HUDEP-2 (cell line): ENCODE measurements at regions not wholly inside any gene's neighbourhood (a gene's known extent, or its start where the extent isn't known, plus 50 kb on each side); places are given as distances from the start of the nearest gene placed in this dataset.
"Not testable (repeated sequence)": the region's sequence is repeated elsewhere in the genome, so short reads cannot be mapped to it uniquely, and the experiment has no call there.

ENCODE experiments used
- DNase-seq, 76 experiments: peaks; one replicate each; lab custom pipeline; 2025; ENCODE audit not compliant: unreplicated experiment in 76 of 76; lab: John Stamatoyannopoulos, UW

DNA sequence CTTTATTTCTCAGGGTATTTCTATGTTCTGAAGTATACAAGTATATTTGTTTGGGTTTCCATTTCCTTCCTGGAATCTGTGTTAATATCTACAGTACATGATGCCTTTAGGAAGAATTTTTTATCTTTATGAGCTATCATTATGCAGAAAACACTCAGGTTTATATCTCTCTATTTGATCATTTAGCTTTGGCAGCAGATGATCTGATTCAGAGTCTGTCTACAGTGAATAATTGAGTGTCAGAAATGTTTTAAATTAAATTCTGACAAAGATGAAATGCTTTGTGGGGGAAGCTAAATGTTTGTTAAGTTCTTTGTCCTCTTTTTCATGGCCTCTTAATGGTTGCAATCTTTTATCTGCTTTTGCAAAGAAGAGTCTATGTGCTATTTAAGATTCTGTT, 2141.0 kb upstream of the ACO1 start:
- no peak for DNase-seq

DNA sequence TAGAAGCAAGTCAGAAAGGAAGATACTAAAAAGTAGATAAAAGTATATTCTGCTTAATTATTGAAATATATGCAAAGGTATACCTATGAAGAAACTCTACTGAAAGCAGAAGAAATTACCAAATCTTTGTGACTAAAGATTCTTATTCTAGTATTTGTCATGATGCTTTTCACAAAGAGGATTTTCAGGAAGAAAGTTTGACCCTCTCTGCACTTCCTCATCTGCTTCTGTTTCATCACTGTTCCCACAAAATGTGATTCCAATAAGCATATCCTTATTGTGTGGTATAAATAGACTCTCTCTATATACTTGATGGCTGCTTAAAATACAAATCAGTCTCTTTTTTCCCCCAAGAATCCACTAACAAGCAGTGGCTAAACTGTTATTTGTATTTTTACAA, 2139.6 kb upstream of the ACO1 start:
- DNase-seq, result no peak

DNA sequence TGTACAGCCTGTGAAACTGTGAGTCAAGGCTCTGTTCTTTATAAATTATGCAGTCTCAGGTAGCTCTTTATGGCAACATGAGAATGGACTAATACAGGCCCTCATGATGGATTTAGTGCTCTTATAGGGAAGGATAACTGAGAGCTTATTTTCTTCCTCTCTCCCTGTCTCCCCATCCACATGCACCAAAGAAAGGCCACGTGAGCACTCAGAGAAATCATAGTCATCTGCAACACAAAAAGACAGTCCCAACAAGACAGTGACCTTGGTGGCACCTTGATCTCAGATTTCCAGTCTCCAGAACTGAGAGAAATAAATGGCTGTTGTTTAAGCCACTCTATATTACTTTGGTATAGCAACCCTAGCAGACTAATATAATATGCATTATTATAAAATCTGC, 2133.6 kb upstream of the ACO1 start:
- no peak for DNase-seq

DNA sequence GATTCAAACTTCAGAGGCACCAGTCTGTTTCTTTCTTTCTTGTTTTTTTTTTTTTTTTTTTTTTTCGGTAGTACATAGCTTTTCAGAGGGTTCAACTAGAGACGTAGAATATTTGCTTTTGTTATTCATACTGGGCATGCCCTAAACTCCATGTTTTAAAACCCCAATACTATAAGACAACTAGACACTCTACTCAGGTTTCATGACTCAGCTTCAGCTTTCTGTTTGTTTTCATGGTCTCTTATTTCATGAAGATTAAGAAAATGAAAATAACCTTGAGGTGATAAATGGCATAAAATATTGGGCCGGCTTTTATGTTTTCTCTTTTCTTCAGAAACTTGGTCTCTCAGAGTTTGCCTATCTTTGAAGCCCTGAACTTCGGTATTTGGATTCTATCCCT, 2126.3 kb upstream of the ACO1 start:
- DNase-seq, result no peak

DNA sequence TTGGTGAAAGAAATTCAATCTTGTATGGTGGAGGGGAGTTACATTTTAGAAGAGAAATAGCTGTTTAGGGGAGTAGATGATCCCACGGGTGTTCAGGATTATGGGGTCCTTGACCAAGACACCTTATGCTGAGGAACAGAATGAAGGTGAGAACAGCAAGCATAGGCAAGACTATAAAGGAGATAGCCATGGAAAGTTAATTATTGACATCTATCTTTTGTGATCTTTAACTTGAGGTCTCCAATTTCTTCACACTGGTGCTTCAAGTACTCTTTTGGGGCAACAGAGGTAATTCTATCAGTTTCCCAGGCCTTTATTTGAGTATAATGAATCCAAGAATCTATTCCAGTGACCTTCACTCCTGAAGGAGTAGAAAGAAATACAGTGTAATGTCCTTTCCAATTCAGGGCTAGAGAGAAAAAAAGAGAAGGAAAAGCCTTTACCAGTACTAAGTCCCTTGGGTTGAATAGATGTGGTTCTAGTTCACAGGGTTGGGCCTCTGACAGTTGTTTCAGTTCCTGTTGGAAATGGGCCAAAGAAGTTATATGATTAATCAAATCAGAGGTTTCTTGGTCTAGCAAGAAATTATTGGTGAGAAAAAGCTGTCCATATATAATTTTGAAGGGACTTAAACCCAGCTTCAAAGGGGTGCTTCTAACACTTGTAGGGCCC, 2104.1 kb upstream of the ACO1 start:
- no peak for DNase-seq

DNA sequence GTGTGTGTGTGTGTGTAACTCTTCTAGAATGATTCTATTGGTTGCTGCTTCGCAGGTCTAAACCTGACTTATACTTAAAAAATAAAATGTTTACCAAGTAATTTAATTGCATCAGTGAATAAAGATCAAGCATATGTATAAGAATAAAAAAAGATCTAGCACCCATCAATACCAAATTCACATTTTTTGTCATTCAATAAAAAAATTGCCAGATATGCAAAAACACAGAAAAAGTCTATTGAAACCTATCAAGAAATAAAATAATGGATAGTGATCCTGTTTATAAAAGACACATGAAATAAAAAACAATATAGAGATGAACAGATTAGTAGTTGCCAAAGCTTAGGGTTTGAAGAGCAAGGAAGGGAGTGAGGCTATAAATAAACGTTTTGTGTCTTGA, 2095.0 kb upstream of the ACO1 start:
- no peak for DNase-seq

DNA sequence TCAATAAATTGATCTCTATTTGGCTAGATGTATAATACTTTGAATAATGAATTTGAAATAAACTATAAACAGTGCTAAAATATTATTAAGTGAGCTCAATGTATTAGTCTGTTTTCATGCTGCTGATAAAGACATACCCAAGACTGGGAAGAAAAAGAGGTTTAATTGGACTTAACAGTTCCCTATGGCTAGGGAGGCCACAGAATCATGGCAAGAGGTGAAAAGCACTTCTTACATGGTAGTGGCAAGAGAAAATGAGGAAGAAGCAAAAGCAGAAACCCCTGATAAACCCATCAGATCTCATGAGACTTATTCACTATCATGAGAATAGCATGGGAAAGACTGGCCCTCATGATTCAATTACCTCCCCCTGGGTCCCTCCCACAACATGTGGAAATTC, 2092.4 kb upstream of the ACO1 start:
- not testable (repeated sequence) for DNase-seq

DNA sequence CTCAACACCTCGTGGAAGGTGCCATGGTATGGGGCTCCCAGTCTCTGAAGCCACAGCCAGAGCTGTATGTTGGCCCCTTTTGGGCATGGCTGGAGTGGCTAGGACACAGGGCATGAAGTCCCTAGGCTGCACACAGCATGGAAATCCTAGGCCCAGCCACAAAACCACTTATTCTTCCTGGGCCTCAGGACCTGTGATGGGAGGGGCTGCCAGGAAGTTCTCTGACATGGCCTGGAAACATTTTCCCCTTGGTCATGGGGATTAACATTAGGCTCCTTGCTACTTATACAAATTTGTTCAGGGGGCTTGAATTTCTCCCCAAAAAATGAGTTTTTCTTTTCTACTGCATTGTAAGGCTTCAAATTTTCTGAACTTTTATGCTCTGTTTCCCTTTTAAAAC, 2091.2 kb upstream of the ACO1 start:
- no peak for DNase-seq

DNA sequence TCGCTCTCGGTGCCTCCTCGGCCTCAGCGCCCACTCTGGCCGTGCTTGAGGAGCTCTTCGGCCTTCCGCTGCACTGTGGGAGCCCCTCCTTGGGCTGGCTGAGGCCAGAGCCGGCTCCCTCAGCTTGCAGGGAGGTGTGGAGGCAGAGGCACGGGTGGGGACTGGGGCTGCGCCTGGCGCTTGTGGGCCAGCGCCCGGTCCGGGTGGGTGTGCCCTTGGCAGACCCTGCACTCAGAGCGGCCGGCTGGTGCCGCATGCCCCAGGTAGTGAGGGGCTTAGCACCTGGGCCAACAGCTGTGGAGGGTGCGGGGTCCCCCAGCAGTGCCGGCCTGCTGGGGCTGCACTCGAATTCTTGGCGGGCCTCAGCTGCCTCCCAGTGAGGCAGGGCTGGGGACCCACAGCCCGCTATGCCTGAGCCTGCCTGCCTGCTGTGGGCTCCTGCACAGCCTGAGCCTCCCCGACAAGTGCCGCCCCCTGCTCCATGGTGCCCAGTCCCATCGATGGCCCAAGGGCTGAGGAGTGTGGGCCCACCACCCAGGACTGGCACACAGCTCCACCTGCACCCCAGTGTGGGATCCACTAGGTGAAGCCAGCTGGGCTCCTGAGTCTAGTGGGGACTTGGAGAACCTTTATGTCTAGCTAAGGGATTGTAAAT, 2085.2 kb upstream of the ACO1 start:
- no peak for DNase-seq

DNA sequence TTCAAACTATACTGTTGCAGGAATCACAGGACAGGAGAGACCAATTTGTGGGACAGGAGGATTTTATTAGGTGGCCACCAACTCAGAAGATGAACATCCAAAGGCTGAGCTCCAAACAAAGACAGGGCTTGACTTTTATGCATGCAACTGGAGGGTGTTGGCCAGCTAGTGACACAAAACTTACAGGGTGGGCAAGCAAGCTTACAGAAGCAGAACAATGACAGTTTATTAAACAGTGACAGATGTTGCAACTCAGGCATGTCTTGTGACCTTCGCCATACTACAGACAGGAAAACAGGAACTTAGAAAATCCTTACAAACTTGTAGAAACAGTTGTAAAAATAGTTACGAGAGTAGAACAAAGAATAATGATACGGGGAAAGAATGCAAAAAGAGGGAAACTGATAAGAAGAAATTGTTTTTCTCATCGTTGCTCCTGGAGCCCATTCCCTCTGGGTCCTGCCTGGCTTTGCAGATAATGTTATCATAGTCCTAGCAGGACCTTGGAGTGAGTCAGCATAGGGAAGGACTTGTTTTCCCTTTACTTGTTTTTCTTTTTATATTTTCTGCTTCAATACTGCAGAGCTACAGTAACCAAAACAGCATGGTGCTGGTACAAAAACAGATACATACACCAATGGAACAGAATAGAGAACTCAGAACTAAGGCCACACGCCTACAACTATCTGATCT, 2083.0 kb upstream of the ACO1 start:
- peak in 37 of 76 experiments; percentile 1 to 76 (median 12) for DNase-seq

DNA sequence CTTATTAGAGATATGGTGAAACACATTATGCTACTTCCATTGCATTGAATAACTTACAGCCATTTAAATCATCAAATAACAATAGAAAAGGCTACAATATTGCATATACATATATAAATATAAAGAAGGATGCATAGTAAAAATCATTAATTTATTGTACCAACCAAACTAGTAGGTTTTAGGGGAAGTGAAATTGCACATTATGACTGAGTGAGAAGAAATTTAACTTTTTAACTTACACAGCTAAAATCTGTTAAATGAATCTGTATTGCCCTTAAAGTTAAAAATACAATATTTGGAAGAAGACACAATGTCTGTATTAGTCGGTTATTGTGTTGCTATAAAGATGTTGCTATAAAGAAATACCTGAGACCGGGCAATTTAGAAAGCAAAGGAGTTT, 2073.7 kb upstream of the ACO1 start:
- DNase-seq, result no peak

DNA sequence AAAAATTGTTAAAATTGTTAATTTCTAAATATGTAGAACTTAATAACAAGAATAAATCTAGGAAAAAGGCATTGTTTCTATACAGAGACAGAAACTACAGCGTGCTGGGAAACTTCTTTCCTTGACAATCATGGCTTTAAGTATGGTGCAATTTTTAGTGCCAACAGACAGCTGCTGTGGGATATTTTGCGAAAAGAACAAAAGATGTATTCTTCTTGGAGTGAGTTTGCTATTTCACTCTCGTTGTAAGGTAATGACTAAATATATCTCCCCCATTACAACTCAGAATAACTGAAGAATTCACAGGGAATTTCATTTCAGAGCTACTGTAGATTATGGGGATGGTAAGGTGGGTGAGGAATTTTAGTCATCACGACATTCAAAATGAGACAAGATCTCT, 2055.0 kb upstream of the ACO1 start:
- no peak for DNase-seq

DNA sequence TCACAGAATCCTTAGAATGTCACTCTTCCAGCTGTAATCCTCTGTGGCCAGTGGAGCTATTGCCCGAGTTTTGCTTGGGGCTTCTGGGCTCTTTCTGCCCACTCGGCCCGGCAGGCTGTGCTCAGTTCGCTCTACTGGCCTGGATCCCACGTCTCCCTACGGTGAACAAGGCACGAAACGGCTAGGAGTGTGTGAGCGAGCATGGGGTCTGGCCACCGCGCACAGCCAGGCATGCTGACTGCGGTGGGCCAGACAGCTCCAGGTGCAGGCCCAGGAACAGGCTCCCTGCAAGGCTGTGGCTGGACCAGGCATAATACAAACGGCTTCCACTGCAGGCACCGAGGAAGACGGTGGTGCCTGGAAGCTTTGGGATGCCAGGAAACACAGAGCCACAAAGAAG, 2035.5 kb upstream of the ACO1 start:
- no peak for DNase-seq

DNA sequence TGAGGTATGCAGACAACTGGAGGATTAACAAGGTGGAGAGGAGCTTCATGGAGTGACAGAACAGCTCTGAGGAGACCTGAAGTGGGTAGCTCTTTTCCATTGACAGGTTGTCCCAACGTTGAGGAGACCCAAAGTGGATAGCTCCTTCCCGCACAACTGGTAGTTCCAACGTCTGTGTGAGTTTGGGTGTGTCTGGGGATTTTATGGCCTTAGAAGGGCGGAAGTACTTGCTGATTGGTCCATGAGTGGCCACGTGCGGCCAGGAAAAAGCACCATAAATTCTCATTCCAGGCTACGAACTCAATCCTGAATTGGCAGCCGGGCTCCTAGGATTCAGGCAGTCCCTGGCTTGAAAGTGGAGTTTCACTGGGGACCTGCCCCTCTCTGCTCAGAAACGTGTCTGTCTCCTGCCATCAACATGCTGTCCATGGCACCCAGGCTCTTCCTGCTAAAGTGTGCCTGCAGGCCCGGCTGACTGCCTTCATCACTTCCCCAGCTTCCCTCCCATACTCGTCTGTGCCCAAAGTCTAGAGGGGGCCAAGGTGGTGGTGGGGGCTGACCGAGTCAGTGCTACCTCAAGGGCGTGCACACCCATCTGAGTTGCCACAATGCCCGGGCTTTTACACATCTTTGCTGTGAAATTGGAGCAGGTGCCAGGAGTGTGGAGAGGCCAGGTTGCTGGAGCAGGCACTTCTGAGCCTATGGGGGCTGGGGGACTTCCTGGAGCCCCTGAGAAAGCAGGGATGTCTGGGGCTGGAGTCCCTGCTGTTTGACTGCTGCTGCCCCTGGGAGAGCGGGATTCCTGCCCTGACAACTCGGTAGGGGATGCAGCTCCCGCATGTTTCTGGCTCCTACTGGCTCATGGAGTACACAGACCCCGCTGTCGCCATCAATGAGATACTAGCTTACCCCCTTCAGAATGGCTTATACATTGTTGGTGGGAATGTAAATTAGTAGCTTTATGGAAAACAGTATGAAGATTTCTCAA, 2034.6 kb upstream of the ACO1 start:
- no peak for DNase-seq

DNA sequence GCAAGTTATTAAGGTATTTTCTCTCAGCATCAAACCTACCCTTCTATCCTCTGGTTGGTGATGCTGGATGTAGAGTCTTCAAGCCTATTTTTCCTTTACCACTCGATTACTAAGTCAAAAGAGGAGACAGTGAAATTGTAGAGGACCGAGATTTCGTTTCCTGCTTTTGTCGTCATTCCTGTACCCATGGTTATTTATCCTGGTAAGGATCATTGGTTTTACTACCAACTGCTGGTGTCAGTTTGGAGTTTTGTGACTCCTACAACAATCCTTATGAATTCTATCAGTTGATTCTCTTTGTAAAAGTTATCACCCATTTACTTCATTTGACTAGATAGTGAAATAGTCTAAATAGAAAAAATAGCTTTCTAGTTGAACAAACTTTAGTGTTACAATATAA, 2028.2 kb upstream of the ACO1 start:
- no peak for DNase-seq

DNA sequence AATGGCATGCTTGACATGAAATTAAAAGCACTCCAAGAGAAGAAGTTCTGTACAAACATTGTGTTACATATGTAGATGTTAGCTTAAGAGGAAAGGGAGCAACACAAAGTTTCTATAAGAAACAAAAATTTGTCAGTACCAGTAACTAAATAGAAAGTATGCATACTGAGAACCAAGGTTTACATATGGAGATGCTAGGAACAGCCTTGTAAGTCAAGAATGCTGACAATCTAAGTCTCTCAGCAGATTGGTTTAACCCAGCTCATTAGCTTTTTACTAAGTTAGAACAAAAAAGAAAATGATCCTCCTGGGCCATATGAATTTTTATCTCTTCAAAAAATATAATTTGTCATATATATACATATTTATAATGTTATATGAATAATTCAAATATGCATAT, 2022.1 kb upstream of the ACO1 start:
- DNase-seq, result no peak

DNA sequence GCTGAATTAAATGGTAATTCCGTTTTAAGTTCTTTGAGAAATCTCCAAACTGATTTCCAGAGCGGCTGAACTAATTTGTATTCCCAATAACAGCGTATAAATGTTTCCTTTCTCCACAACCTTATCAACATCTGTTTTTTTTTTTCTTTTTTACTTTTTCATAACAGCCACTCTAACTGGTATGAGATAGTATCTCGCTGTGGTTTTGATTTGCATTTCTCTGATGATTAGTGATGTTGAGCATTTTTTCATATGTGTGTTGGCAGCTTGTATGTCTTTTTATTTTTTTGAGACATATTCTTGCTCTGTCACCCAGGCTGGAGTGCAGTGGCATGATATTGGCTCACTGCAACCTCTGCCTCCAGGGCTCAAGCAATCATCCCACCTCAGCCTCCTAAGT, 2018.3 kb upstream of the ACO1 start:
- DNase-seq, result not testable (repeated sequence)

DNA sequence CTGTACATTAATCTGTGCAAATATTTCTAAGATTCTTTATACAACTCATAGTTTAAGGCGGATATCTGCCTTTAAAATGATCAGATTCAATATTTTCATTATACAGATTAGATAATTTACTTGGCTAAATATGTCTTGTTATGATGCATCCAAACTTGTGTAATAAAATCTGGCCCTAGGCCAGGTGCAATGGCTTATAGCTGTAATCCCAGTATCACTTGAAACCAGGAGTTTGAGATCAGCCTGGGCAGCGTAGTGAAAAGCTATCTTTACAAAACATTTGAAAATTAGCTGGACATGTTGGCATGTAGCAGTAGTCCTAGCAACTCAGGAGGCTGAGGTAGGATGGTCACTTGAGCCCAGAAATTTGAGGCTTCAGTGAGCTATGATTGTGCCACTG, 2002.2 kb upstream of the ACO1 start:
- DNase-seq, result no peak

DNA sequence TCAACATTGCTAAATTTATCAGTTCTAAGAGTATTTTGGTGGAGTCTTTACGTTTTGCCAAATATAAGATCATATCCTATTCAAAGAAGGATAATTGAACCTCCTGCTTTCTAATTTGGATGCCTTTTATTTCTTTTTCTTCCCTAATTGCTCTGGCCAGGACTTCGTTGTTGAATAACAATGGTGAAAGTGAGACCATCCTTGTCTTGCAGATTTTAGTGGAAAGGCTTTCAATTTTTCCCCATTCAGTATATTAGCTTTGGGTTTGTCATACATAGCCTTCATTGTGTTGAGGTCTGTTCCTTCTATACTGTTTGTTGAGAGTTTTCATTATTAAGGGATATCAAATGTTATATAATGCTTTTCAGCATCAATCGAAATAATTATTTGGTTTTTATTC, 1974.2 kb upstream of the ACO1 start:
- no peak for DNase-seq

DNA sequence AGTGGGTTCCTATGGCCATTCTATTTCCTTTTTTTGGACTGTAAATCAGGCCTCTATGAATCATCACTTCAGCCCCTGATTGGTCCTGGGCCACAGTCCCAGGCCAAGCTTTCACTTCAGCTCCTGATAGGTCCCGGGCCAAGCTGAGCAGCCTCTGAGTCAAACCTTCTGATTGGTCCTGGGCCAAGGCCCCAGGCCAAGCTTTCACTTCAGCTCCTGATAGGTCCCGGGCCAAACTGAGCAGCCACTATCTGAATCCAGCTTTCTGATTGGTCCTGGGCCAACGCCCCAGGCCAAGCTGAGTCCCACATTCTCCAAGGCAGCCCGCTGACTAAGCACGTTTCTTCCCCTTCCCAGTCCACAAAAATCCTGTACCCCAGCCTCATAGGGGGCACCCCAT, 1972.9 kb upstream of the ACO1 start:
- DNase-seq, result peak in 7 of 76 experiments; percentile 0 to 34 (median 5)

DNA sequence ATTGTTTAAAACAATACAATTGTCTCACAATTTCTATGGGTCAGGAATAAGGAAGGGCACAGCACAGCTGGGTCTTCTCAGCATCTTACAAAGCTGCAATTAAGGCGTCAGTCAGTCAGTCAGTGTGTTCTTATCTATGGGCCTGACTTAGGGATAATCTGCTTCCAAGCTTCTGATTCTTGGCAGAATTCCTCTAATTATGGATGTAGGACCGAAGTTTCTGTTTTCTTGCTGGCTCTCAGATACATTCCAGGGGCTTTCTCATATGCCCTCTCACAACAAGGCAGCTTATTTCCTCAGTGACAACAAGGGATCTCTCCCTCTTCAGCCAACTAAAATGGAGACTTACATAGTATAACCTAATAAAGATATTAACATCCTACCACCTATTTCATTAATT, 1925.3 kb upstream of the ACO1 start:
- no peak for DNase-seq
